ENCODE measurements at regions not wholly inside any gene's neighbourhood (a gene's known extent, or its start where the extent isn't known, plus 50 kb on each side); places are given as distances from the start of the nearest gene placed in this dataset.
A peak's percentile ranks its signal among the peaks of the same experiment; 100 is the strongest.

DNA sequence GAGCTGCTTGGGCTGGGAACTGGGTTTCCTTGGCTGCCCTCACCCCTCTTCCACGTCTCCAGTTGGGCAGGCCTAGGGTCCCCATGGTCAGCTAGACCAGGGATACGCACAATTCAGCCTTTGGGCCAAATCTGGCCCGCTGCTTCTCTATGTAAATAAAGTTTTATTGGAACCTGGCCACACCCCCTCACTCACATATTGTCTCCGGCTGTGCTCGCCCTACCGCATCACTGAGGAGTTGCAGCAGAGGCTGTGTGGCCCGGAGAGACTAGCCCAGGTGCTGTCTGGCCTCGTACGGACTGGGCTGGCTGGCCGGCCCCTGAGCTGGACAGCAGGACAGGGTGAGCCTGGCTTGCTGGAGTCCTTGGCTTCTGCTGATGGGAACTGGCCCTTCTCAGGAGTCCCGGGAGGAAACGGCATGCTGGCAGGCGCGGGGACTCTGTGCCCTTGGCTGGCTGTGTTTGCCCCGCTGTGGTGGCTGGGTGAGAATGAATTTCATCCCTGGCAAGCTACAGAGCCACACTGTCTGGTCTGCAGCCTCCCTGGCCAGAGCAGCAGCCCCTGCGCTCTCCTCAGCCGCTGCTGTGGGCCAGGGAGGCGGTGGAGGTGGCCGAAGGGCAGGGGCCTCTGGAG lies 82.0 kb downstream of the ENGASE start:
- no peaks in the 10 kb centered on the region for H3K27me3 ChIP-seq (ENCODE audit: insufficient read depth, low read length)

More for the DNA sequence above, 82.0 kb downstream of the ENGASE start:
- Mint-ChIP-seq H3K36me3 (ENCODE audit: insufficient read depth in 1 of 3, low read depth in 3 of 3) (no peaks in the 10 kb centered on the region), H3K4me1 (peaks cover 17 to 28% of the 10 kb centered on the region in 2 experiments), H3K4me3 (no peak overlapping the region), H3K27ac (no peak overlapping the region; a peak in 1 of 7 replicates), H3K9me3 (no peaks in the 10 kb centered on the region), H3K27me3 (ENCODE audit: low read depth) (peaks cover 2% of the 10 kb centered on the region; the same call in 1 of the 2 replicates)
- Histone ChIP-seq H3K9ac (ENCODE audit: extremely low read depth, insufficient read length, low read length) (no peak overlapping the region), H3K79me2 (ENCODE audit: insufficient read depth, low read length) (no peaks in the 10 kb centered on the region), H2BK120ac (ENCODE audit: low read depth, low read length, poor library complexity, severe bottlenecking) (no peak overlapping the region), H3K23ac (ENCODE audit: insufficient read length, low read depth, low read length) (no peak overlapping the region), H2BK5ac (ENCODE audit: insufficient read length, low read length) (no peak overlapping the region), H3K23me2 (ENCODE audit: insufficient read length, low read depth, low read length, poor library complexity, severe bottlenecking) (no peaks in the 10 kb centered on the region), H3K4ac (ENCODE audit: low read depth, low read length) (no peak overlapping the region), H3K4me1 (ENCODE audit: insufficient read depth, low read length) (no peaks in the 10 kb centered on the region), H4K5ac (ENCODE audit: insufficient read length, low read depth, low read length) (no peak overlapping the region), H3K4me2 (ENCODE audit: insufficient read depth, insufficient read length, low read length) (no peak overlapping the region), H3K14ac (ENCODE audit: insufficient read depth, low read length) (peak overlapping the region; percentile 63), H4K20me1 (ENCODE audit: control insufficient read depth, insufficient read depth, insufficient read length) (no peaks in the 10 kb centered on the region), H4K8ac (replicated peaks; ENCODE audit: insufficient read length, low read depth, low read length) (no peak overlapping the region), H2BK12ac (ENCODE audit: insufficient read length, low read depth, low read length) (no peak overlapping the region), H3K56ac (ENCODE audit: insufficient read length, low read depth, low read length) (no peak overlapping the region), H2BK20ac (ENCODE audit: low read depth, low read length, poor library complexity, severe bottlenecking) (no peak overlapping the region), H3K9me3 (ENCODE audit: control insufficient read depth, low read depth, low read length) (no peaks in the 10 kb centered on the region), H2BK15ac (ENCODE audit: low read depth, low read length) (no peak overlapping the region), H3T11ph (ENCODE audit: low read length) (no peak overlapping the region), H2AK5ac (ENCODE audit: insufficient read length, low read length) (no peak overlapping the region), H4K91ac (ENCODE audit: insufficient read length, low read depth, low read length) (no peak overlapping the region), H2AFZ (ENCODE audit: low read length) (no peak overlapping the region), H3K27ac (ENCODE audit: insufficient read length, low read depth, low read length) (no peak overlapping the region), H3K18ac (ENCODE audit: insufficient read length, low read depth, low read length) (peak overlapping the region; percentile 21), H3K79me1 (ENCODE audit: insufficient read depth, low read depth, low read length, poor library complexity, severe bottlenecking) (no peaks in the 10 kb centered on the region)
- no CpG with 5 or more reads among the region's 19 CpGs for WGBS (ENCODE audit: extremely low coverage, insufficient read length, low lambda C conversion rate)
- DNase-seq: no peak
- TF ChIP-seq, protein P1, sequence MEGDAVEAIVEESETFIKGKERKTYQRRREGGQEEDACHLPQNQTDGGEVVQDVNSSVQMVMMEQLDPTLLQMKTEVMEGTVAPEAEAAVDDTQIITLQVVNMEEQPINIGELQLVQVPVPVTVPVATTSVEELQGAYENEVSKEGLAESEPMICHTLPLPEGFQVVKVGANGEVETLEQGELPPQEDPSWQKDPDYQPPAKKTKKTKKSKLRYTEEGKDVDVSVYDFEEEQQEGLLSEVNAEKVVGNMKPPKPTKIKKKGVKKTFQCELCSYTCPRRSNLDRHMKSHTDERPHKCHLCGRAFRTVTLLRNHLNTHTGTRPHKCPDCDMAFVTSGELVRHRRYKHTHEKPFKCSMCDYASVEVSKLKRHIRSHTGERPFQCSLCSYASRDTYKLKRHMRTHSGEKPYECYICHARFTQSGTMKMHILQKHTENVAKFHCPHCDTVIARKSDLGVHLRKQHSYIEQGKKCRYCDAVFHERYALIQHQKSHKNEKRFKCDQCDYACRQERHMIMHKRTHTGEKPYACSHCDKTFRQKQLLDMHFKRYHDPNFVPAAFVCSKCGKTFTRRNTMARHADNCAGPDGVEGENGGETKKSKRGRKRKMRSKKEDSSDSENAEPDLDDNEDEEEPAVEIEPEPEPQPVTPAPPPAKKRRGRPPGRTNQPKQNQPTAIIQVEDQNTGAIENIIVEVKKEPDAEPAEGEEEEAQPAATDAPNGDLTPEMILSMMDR (conservative IDR thresholded peaks at IDR 0.05): no peak

All from H9 (cell line).